HG03095 (cell line): ENCODE measurements at regions not wholly inside any gene's neighbourhood (a gene's known extent, or its start where the extent isn't known, plus 50 kb on each side); places are given as distances from the start of the nearest gene placed in this dataset.
"Not testable (repeated sequence)": the region's sequence is repeated elsewhere in the genome, so short reads cannot be mapped to it uniquely, and the experiment has no call there.

ENCODE experiments used
- ATAC-seq: cut with Tn5 transposase; IDR thresholded peaks from one replicate; pipeline ENCODE4 v1.9.1; 2021; ENCODE audit warnings: moderate library complexity; ENCODE audit not compliant: unreplicated experiment

DNA sequence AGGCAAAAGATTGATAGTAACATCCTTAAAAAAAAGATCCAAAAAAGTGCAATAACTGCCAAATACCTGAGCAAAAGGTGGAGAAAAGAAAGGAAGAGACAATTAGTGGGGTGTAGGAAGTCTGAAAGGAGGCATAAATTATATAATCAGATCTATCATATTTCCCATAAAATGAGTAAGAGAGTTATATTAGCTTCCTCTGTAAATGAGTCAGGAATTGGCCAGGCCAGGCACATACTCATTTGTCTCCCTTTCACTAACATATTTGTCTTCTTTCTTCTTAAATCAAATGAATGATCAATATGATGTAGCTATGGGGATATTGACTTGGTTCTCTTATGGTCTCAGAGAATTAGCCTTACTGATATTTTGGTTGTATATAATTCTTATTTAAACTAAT lies 292.3 kb upstream of the CADM2 start:
- ATAC-seq = no peak

DNA sequence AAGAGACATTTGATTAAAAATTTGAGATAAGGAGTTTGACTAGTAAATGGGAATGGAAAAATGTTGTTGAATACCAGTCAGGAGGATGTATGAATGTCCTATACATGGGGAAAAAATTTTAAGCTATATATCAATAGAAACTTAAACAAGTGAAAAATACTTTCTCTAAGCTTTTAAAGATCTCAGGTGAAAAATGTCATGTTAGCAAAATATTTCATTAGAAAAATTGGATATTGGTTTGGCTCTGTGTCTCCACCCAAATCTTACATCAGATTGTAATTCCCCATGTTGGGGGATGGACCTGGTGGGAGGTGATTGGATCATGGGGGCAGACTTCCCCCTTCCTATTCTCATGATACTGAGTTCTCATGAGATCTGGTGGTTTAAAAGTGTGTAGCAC lies 279.6 kb upstream of the CADM2 start:
- no peak for ATAC-seq

DNA sequence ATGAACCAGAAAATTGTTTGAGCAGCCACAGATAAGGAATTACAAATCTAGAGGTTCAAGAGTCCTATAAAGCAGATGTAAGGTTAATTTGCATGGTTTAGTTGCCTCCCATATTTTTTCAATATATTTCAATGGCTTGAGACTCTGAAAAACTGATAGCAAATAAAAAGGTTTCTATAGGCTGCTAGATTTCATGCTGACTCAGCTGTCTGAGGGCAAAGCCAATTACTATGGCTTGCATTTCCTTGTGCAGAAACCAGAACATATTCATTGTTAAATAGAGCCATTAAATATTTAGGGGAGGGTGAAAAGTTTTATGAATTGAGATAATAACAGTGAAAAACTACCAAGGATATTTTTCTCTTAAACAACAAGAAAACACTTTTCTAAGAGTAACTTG lies 278.1 kb upstream of the CADM2 start:
- no peak for ATAC-seq

DNA sequence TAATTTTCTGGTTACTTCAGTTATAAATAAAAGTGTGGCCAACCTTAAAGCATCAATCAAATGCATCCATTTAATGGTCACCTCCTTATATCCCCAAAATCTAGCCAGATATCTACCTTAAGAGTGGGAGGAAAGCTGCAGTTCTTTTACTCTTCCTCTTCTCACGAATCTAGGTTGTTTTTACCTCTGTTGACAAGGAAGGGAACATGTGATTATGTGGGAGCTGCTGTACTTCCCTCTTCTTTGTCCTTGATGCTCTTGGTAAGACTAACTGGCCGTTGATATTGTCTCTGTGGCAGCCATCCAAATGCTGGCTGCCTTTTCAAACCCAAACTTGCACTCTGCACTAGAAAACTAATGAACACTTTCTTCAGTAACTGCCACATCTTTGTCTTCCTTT lies 275.3 kb upstream of the CADM2 start:
- no peak for ATAC-seq

DNA sequence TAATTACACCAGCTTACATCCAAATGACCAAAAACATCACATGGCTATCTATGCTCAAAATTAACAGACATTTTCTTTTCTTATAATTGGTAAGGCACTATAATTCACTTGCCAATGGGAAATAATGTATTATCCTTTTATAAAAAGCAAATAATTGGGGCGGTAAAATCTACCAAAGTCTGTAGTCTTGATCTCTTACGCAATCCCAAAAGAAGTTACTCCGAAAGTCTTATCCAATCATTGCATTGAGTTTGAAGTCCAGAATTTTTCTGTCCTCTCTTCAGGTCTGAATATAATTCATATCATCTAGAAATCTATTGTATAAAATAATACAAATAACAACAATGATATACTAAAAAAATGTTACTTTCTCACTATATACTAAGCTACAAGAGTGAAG lies 273.3 kb upstream of the CADM2 start:
- no peak for ATAC-seq

DNA sequence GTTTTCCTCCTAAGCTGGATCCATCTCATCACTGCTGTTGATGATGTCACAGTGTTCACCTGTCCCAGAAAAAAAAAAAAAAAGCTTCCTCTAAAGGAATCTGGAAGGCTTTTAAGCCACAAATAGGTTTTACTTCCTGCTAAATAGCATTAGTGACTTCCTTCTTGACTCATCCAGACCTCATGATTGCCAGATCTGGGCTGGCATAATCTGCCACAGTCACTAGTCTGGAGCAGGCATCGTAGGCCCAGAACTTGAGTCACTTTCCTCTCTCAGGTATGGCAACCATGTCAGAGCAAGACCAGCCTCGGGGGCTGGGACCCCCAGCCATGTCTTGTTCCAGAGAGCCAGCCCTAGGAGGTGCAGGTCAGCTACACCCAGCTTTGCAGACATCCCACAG lies 266.5 kb upstream of the CADM2 start:
- no peak for ATAC-seq

DNA sequence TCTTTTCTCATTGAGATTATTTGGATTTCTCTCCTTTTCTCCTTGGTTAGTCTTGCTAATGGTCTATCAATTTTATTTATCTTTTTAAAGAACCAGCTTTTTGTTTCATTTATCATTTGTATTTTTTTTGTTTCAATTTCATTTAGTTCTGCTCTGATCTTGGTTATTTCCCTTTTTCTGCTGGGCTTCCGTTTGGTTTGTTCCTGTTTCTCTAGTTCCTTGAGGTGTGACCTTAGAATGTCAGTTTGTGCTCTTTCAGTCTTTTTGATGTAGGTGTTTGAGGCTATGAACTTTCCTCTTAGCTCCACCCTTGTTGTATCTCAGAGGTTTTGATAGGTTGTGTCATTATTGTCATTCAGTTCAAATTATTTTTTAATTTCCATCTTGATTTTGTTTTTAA lies 248.5 kb upstream of the CADM2 start:
- ATAC-seq = not testable (repeated sequence)

DNA sequence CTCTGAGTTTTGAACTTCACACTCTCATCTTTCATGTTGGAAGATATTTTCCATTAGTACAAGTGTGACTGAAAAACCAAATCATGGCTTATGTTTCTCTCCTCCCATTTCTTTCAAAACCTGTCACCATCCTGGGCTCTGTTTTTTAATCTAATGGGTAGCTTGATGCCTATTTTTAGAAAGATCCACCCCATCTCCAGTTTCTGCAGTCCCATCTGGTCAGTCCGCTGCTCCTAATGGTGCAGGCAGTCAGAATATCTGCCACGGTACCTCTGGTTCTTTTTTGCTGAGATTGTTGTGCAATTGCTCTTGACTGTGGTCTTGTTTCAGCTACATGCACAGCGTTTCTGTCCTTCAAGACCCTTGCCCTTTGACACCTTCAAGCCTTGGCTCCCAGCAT lies 240.9 kb upstream of the CADM2 start:
- no peak for ATAC-seq

DNA sequence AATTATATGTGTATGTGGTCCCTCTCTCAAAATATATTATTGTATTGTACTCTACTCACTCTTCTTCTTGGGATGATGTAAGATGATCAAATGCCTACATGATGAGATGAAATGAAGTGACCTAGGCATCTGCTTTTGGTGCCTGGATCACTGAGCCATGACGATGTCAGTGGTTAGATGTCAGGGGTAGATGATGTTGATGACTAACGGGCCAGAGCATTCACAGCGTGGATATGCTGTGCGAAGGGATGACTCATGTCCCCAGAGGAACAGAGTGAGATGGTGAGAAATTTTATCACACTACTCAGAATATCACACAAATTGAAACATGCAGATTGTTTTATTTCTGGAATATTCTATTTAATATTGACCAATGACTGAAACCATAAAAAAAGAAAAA lies 233.9 kb upstream of the CADM2 start:
- ATAC-seq = no peak

DNA sequence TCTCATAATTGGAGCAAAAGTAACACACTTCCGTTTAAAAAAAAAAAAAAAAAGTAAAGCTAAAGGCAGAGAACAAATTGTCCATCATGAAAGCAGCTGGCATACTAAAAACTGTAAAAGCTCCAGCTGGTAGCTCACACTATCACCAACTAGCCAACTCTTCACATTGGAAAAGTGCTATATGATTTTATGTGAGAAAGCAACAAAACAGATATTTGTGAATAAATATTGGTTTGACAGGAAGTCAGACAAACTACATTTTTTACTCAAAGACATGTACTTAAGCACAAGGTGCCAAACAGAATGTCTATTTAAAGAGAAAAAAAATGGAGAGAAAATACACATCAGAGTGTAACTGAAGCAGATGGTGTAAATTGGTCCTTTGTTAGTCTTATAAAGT lies 231.2 kb upstream of the CADM2 start:
- ATAC-seq = no peak

DNA sequence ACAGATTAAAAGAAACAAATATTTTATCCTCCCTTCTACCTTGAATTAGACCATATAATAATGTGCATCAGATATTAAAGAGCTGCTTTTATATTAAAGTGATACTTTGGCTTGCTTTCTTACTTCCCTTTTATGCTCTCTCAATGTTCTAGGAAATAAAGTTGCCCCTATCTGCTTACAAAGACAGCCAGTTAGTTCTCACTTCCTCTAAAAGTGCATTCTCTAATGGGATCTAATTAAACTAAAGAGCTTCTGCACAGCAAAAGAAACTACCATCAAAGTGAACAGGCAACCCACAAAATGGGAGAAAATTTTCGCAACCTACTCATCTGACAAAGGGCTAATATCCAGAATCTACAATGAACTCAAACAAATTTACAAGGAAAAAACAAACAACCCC lies 224.1 kb upstream of the CADM2 start:
- ATAC-seq = not testable (repeated sequence)

DNA sequence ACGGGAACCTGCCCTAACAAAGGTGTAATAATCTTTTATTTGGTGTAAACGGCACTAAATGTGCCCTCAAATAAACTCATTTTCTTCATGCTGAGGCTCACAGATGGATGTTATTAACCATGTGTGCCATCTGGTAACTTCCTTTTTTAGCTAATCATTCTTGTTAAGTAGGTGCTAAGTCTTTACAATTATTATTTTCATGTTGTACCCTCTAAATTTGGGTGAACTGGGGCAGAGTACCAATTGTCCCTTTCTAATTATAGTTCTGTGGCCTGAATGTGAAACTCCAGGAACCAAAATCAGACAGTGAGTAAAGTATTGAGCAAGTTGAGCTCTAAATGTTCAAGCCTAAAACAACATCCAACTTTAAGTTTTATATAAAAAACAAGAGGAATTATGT lies 220.7 kb upstream of the CADM2 start:
- no peak for ATAC-seq

DNA sequence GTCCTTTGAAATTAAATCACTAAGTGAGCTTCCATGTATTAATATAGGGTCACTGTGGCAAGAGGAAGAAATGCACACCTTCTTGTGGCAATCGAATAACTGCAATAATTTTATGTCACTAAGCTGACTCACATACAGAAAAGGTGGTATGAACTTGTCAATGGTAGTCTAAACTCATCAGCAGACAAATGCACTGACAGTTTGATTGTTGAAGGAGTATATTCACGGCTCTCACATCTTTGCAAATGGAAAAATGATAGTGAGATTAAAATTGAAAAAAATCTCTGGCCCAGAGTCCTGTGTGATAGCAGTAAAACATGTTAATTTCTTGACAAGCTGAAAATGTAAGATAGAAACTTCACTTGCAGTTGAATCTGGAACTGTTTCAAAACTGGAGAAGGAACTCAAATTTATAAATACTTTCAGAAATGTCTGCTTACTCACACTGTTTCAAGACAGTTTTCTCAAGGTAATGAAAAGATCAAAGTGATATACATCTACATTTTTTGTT lies 215.8 kb upstream of the CADM2 start:
- no peak for ATAC-seq

DNA sequence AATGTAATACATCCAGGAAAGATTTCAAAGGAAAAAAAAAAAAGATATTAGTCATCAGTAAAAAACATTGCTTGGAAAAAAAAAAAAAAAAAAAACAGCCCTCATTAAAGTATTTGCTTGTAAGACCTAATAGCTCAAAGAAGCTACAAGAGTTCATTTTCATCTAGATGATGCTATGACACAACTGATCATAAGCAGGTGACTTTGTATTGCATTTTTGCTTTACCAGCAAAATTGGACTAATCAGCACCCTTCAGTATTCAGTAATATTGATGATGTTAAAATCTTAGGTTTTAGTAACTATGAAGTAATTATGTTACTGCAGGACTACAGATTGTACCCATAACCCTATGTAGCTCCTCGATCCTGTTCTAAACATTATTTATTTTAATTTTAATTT lies 214.7 kb upstream of the CADM2 start:
- ATAC-seq = no peak

DNA sequence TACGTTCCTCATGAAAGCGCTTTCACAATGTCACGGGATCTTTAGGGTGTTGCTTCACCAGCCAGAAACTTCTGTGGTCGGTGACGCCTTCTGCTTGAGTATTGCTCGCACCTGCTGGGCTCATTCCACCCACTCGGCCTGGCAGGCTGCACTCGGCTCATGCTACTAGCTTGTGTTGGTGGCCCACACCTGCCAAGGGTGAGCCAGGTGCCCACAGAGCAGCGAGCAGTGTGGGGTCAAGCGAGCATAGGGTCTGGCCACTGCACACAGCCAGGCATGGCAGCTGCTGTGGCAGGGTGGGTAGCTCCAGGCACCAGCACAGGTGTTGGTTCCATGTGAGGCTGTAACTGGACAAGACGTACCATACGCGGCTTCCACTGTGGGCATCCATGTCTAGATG lies 202.9 kb upstream of the CADM2 start:
- no peak for ATAC-seq

DNA sequence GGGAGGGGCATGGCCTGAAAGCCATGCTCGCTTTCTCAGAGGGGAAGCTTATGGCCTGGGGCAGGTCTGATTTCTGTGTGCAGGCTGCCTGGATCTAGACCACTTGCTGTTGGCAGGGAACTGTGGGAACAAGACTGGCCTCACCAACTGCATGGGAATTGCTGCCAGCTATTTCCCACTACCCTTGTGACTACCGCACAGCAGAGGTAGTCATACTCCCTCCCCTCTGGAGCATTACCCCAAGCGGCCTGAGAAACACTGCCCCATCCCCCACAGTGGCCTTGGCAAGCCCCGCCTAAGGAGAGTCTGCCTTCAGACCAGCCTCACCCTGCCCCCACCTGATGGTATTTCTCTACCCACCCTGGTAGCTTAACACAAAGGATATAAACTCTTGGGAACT lies 199.4 kb upstream of the CADM2 start:
- ATAC-seq = no peak

DNA sequence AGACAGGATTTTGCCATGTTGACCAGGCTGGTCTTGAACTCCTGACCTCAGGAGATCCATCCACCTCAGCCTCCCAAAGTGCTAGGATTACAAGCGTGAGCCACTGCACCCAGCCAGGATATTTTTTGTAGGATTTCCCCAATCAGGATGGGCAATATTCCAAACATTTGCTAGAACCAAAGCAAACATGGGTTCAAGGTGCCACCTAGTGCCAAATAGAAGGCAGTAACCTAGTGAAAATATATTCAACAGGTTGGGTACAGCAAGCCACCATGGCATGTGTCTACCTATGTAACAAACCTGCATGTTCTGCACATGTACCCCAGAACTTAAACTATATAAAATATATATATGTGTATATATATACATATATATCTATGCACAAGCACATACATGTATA lies 185.9 kb upstream of the CADM2 start:
- ATAC-seq = no peak

DNA sequence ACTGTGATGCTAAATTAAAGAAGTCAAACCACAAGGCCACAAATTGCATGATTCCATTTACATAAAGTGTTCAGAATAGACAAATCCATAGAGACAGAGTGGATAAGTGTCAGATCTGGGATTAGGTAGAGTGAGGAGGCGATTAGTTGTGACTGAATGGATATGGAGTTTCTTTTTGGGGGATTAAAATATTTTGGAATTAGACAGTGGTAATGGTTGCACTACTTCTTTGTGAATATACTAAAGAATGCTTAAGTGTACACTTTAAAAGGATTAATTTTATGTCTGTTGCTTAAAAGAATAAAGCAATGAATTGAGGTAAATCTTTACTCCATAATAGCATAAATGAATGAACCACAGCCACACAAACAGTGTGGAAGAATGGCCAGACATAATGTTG lies 175.5 kb upstream of the CADM2 start:
- ATAC-seq = no peak

DNA sequence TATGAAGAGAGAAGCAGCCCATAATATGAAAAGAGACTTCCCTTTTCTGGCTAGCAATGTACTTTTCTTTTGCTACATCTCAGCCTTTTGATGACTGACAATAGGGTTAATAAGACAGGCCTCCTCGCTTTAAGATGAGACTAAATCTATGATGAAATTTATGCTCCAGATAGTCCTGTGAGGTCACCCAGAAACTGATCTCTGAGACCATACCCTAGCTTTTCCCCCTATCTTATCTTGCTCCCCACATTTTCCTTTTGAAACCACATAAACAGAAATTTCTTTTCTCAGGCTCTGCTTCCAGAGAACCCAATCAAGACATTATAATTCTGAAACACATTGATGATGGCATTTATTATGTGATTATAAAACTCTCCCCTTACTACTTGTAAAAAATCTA lies 168.8 kb upstream of the CADM2 start:
- ATAC-seq = no peak

DNA sequence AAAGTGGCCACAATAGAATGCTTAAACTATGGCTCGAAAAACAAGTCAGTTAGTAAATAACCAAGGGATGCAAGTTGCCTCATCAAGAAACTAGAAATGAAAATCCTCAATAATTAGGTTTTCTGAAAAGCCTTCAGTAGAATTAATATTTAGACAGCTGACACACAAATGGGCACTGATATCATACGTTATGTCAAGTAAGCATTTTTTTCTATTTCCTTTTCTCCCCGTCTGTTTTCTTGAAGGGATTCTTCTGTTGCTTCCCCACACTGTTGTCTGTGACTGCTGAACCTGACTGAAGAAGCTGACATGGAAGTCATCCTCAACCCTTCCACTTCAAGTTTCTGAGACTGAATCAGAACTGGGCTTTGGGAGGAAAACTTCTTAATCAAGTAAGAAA lies 151.8 kb upstream of the CADM2 start:
- no peak for ATAC-seq

DNA sequence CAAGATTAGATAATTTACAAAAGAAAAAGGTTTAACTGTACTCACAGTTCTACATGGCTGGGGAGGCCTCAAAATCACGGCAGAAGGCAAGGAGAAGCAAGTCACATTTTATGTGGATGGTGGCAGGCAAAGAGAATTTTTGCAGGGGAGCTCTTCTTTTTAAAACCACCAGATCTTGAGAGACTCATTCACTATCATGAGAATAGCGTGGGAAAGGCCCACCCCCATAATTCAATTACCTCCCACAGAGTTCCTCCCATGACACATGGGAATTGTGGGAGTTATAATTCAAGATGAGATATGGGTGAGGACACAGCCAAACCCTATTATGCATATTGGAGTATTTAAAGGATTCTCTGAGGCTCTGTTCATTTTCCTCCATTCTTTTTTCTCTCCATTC lies 138.7 kb upstream of the CADM2 start:
- no peak for ATAC-seq

DNA sequence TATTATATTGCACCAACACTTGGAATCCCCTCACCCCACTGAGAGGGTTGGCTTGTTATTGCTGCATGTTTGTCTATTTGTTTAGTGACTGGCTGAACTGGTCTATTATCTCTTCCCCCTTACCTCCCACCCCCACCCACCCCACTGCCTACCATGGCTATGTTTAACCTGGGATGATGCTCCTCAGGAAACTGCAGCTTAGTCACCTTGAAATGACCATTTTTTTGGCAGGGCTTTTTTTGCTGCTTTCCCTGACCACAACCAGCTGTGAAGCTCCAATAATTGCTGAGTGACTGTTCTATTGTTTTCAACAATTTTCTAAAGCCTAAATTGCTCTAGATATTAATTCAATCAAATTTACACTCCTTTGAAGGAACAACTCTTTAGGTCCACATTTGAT lies 137.9 kb upstream of the CADM2 start:
- ATAC-seq = no peak

DNA sequence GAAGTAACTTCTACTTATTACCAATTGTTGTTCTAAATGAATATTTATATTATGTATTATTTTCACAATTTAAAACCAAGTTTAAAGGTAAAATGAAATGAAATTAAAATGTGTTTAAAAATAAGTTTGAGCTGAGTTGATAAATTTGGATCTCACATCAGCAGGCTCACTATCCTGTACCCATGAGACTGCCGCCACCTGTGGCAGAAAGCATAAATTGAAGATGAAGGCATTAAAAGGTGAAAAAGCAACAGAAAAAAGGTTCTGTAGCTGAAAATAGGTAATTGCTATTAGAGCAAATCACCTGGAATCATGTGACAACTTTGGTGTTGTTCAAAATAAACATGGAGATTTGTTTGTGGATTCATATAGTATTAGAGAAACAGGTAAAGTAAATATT lies 133.0 kb upstream of the CADM2 start:
- ATAC-seq = no peak

DNA sequence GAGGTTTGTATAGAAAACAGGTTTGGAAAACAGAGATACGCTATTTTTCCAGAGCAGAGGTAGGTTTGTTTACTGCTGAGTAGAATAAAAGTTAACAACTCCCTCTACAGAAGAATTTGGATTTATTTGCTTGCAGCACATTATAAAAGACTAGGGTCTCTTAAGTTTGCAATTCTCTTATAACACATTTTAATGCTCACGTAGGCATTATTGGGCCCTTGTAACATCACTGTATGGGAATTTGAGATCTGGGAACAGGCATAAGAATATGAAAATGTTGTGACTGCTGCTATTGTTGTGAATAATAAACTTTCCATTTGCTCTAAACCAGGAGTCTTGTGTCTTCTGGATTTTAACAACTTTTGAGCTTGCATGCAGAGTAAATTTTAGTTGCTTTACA lies 128.3 kb upstream of the CADM2 start:
- no peak for ATAC-seq
